CD4-positive, alpha-beta memory T cell (primary cell): ENCODE measurements at regions not wholly inside any gene's neighbourhood (a gene's known extent, or its start where the extent isn't known, plus 50 kb on each side); places are given as distances from the start of the nearest gene placed in this dataset.

Source experiments
- CTCF ChIA-PET: fragments of 350-600 bp; sonication (Branson Sonifier 250); formaldehyde crosslinking; loops from one replicate; lab custom pipeline; 2021; ENCODE audit warnings: inconsistent platforms; ENCODE audit not compliant: partially characterized antibody; lab: Charles Lee
- POLR2A ChIA-PET: fragments of 350-600 bp; sonication (Branson Sonifier 250); formaldehyde crosslinking; loops from one replicate; lab custom pipeline; 2021; ENCODE audit not compliant: partially characterized antibody; lab: Charles Lee
- DNase-seq, 5 donors: peaks; one replicate each; pipeline versions ENCODE4 v3.0.0 to v3.0.0-alpha.2; 2020 to 2022; ENCODE audit warnings: mixed read lengths in 1 of 5
- H3K27ac ChIP-seq: one replicate; pipeline ENCODE4 v1.7.0; 2013; ENCODE audit warnings: low read depth, low read length
- H3K27me3 ChIP-seq: 2 replicates; pipeline ENCODE4 v1.7.0; 2013; ENCODE audit warnings: mild to moderate bottlenecking, low read length, moderate library complexity; ENCODE audit not compliant: insufficient read depth
- H3K36me3 ChIP-seq: 2 replicates; pipeline ENCODE4 v1.7.0; 2013; ENCODE audit warnings: mild to moderate bottlenecking, low read length, moderate library complexity; ENCODE audit not compliant: insufficient read depth
- H3K4me1 ChIP-seq: 2 replicates; pipeline ENCODE4 v1.7.0; 2013; ENCODE audit warnings: mild to moderate bottlenecking, low read length, moderate library complexity; ENCODE audit not compliant: insufficient read depth
- H3K4me3 ChIP-seq, 2 donors: one replicate each; pipeline ENCODE4 v1.7.0; 2013; ENCODE audit warnings: low read length in 2 of 2, mild to moderate bottlenecking in 1 of 2
- H3K9me3 ChIP-seq, 2 donors: one replicate each; pipeline ENCODE4 v1.7.0; 2013; ENCODE audit warnings: low read length in 2 of 2, control low read depth in 1 of 2; ENCODE audit not compliant: control insufficient read depth in 1 of 2
- H3K27ac Mint-ChIP-seq, 7 donors: one replicate each; pipeline ENCODE4 v1.8.0; 2020 to 2021; ENCODE audit warnings: mixed read lengths in 7 of 7, mild to moderate bottlenecking in 6 of 7, inconsistent platforms in 3 of 7, moderate library complexity in 3 of 7
- H3K27me3 Mint-ChIP-seq, 2 donors: one replicate each; pipeline ENCODE4 v1.8.0; 2020 to 2021; ENCODE audit warnings: mixed read lengths in 2 of 2
- H3K36me3 Mint-ChIP-seq, 2 donors: one replicate each; pipeline ENCODE4 v1.8.0; 2020 to 2021; ENCODE audit warnings: mixed read lengths in 2 of 2, inconsistent platforms in 1 of 2, mild to moderate bottlenecking in 1 of 2
- H3K4me1 Mint-ChIP-seq, 4 donors: one replicate each; pipeline ENCODE4 v1.8.0; 2020 to 2021; ENCODE audit warnings: mixed read lengths in 4 of 4, mild to moderate bottlenecking in 1 of 4
- H3K4me3 Mint-ChIP-seq, 8 donors: one replicate each; pipeline ENCODE4 v1.8.0; 2020 to 2021; ENCODE audit warnings: mixed read lengths in 8 of 8, mild to moderate bottlenecking in 7 of 8, moderate library complexity in 6 of 8, inconsistent platforms in 3 of 8
- H3K9me3 Mint-ChIP-seq, 8 donors: one replicate each; pipeline ENCODE4 v1.8.0; 2020 to 2021; ENCODE audit warnings: mixed read lengths in 8 of 8, mild to moderate bottlenecking in 5 of 8, inconsistent platforms in 3 of 8, moderate library complexity in 1 of 8
- intact Hi-C: fragments of 100-400 bp; cut with micrococcal nuclease; formaldehyde crosslinking; loops from one replicate; pipeline ENCODE4 v1.15.1; 2023

DNA sequence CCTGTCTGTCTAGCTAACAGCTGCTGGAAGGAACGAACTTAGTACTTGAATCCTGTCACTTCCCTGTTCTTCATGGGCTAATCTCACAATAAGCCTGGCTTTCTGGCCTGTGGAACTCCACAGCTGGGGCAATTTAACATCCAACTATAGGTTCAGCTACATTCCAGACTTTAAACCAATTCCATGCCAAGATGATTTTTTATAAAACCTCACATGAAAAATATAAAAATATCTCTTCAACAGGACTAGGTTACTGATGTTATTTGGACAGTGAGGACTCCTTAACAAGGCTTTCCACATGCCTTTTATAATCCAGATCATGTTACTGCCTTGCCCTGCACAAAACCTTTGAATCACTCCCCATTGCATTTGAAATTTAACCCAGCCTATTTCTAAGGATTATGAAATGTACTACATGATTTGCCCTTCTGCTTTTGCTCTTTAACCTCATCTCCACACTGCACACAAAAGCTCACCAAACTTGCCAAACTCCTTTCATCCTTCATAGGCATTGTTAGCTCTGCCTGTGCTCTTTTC, 863.2 kb upstream of the CHAC2 start:
- no peaks in the 10 kb centered on the region for H3K27me3 Mint-ChIP-seq
- H3K4me1 ChIP-seq, result no peaks in the 10 kb centered on the region
- H3K36me3 ChIP-seq, result no peaks in the 10 kb centered on the region
- intact Hi-C loops, result no loop called here
- ChIA-PET POLR2A (no interaction called here), CTCF (no interaction called here)
- no peaks in the 10 kb centered on the region for H3K36me3 Mint-ChIP-seq
- no peaks in the 10 kb centered on the region for H3K4me1 Mint-ChIP-seq
- DNase-seq, result no peak
- H3K9me3 ChIP-seq, result no peaks in the 10 kb centered on the region
- H3K27ac ChIP-seq, result no peak overlapping the region
- H3K27ac Mint-ChIP-seq, result no peak overlapping the region
- no peaks in the 10 kb centered on the region for H3K27me3 ChIP-seq
- peaks cover 0 to 28% (median 6%) of the 10 kb centered on the region in 8 donors for H3K9me3 Mint-ChIP-seq
- H3K4me3 Mint-ChIP-seq, result no peak overlapping the region
- H3K4me3 ChIP-seq, result no peak overlapping the region

GRCh38 chr2:52897511-52898044, 870.0 kb upstream of the CHAC2 start:
- Histone ChIP-seq H3K27me3 (no peaks in the 10 kb centered on the region), H3K4me3 (no peak overlapping the region), H3K4me1 (no peaks in the 10 kb centered on the region), H3K9me3 (no peaks in the 10 kb centered on the region), H3K27ac (no peak overlapping the region), H3K36me3 (no peaks in the 10 kb centered on the region)
- H3K4me3 Mint-ChIP-seq, result no peak overlapping the region
- ChIA-PET CTCF (no interaction called here), POLR2A (no interaction called here)
- H3K36me3 Mint-ChIP-seq, result no peaks in the 10 kb centered on the region
- intact Hi-C loops, result no loop called here
- no peak overlapping the region for H3K27ac Mint-ChIP-seq
- no peak for DNase-seq
- H3K4me1 Mint-ChIP-seq, result no peaks in the 10 kb centered on the region
- H3K9me3 Mint-ChIP-seq, result peaks cover 0 to 41% (median 18%) of the 10 kb centered on the region in 8 donors
- H3K27me3 Mint-ChIP-seq, result no peaks in the 10 kb centered on the region

DNA sequence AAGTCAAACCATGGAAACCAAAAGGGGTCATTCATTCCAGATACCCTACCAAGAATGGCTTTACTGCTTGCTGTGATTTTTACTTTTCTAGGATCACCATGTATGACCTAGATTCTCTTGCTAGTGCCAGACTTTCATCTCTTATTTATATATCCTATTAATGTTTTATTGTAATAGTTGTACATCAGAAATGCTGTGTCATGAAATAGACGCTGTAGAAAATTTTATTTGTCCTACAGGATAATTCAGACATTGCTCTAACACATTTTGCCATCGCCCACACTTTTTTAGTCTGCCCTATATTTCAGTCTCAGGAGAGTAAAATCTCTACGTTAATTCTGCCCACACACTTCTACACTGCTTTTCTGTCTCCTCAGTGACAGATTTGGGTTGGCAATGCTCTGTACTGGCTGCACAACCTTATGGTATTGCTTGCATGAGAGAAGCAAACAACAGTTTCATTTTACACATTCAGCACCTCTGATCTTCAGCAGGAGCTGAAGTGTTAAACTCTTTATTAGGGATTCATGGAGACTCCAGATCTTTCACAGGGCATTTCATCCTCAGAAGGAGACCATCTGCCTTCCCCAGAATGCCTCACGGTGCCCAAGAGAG, 871.8 kb upstream of the CHAC2 start:
- Histone ChIP-seq H3K4me1 (no peaks in the 10 kb centered on the region), H3K27me3 (no peaks in the 10 kb centered on the region), H3K9me3 (no peaks in the 10 kb centered on the region), H3K4me3 (no peak overlapping the region), H3K27ac (no peak overlapping the region), H3K36me3 (no peaks in the 10 kb centered on the region)
- ChIA-PET CTCF (no interaction called here), POLR2A (no interaction called here)
- intact Hi-C loops, result no loop called here
- no peaks in the 10 kb centered on the region for H3K36me3 Mint-ChIP-seq
- no peaks in the 10 kb centered on the region for H3K27me3 Mint-ChIP-seq
- DNase-seq, result no peak
- H3K4me1 Mint-ChIP-seq, result no peaks in the 10 kb centered on the region
- H3K27ac Mint-ChIP-seq, result no peak overlapping the region
- H3K4me3 Mint-ChIP-seq, result no peak overlapping the region
- H3K9me3 Mint-ChIP-seq, result peaks cover 0 to 36% (median 15%) of the 10 kb centered on the region in 8 donors

DNA sequence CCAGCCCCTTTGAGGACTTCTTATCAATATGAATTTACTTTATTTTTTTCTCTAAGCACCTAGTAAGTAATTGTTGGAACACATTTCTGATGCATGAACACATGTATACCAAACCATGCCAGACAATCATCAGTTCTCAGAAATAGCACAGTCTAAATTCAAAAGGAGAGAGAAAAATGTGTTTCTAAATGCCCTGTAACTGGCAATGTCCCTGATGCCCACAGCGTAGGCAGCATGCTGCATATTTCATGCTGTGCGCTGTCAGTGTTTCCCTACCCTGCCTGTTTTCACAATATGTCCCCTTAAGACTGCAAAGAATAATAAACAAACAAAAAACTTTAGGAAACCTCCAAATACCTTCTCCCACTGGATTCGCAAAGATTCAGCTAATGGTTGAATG, 881.0 kb upstream of the CHAC2 start:
- Mint-ChIP-seq H3K9me3 (peaks cover 0 to 4% (median 0%) of the 10 kb centered on the region in 8 donors), H3K36me3 (no peaks in the 10 kb centered on the region), H3K4me1 (no peaks in the 10 kb centered on the region), H3K27ac (no peak overlapping the region), H3K4me3 (no peak overlapping the region), H3K27me3 (no peaks in the 10 kb centered on the region)
- H3K36me3 ChIP-seq, result no peaks in the 10 kb centered on the region
- no peak overlapping the region for H3K4me3 ChIP-seq
- no peak for DNase-seq
- H3K27ac ChIP-seq, result no peak overlapping the region
- H3K4me1 ChIP-seq, result no peaks in the 10 kb centered on the region
- intact Hi-C loops, result no loop called here
- H3K27me3 ChIP-seq, result no peaks in the 10 kb centered on the region
- ChIA-PET CTCF (no interaction called here), POLR2A (no interaction called here)
- no peaks in the 10 kb centered on the region for H3K9me3 ChIP-seq

DNA sequence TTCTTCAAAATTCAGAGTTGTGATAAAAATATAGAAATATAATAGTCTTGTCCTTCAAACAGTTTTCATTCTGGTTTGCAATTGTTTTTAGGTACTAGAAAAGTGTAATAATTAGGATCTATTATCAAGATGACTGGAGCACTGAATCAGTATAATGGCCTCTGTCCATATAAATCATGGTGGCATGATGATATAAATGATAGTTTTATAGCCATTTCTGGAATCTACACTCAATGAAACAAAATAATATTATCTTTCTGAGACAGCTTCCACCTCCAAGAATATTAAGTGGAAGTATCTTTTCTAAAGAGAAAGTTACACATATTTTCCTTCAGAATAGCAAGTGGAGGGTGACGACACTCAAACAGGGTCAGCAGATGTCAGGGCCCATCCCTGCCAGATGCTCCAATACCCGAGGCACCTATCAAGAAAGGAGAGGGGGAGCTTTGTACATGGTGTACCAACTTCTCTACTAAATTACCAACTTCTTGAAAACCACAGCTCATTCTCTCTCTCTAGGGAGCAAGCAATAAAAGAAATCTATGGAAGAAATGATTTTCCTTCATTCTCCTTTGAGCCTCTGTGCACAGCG, 882.7 kb upstream of the CHAC2 start:
- no peak overlapping the region for H3K27ac Mint-ChIP-seq
- Histone ChIP-seq H3K4me1 (no peaks in the 10 kb centered on the region), H3K27me3 (no peaks in the 10 kb centered on the region), H3K9me3 (no peaks in the 10 kb centered on the region), H3K36me3 (no peaks in the 10 kb centered on the region), H3K27ac (no peak overlapping the region), H3K4me3 (no peak overlapping the region)
- no peak overlapping the region for H3K4me3 Mint-ChIP-seq
- no peaks in the 10 kb centered on the region for H3K27me3 Mint-ChIP-seq
- intact Hi-C loops, result no loop called here
- no peaks in the 10 kb centered on the region for H3K4me1 Mint-ChIP-seq
- H3K36me3 Mint-ChIP-seq, result no peaks in the 10 kb centered on the region
- POLR2A ChIA-PET, result no interaction called here
- peaks cover 0 to 2% (median 0%) of the 10 kb centered on the region in 8 donors for H3K9me3 Mint-ChIP-seq
- DNase-seq, result no peak
- CTCF ChIA-PET, result no interaction called here

- H3K4me3 Mint-ChIP-seq, result no peak overlapping the region
- ChIA-PET POLR2A (no interaction called here), CTCF (no interaction called here)
Measured at GRCh38 chr2:52882974-52883373, 884.6 kb upstream of the CHAC2 start.

GRCh38 chr2:52881606-52882005, 886.0 kb upstream of the CHAC2 start:
- Histone ChIP-seq H3K27ac (no peak overlapping the region), H3K27me3 (no peaks in the 10 kb centered on the region), H3K9me3 (no peaks in the 10 kb centered on the region), H3K4me1 (no peaks in the 10 kb centered on the region), H3K4me3 (no peak overlapping the region), H3K36me3 (no peaks in the 10 kb centered on the region)
- H3K4me1 Mint-ChIP-seq, result no peaks in the 10 kb centered on the region
- H3K4me3 Mint-ChIP-seq, result no peak overlapping the region
- H3K9me3 Mint-ChIP-seq, result peaks cover 0 to under 1% (median 0%) of the 10 kb centered on the region in 8 donors
- intact Hi-C loops, result no loop called here
- no peaks in the 10 kb centered on the region for H3K27me3 Mint-ChIP-seq
- no peak for DNase-seq
- ChIA-PET POLR2A (no interaction called here), CTCF (no interaction called here)
- no peaks in the 10 kb centered on the region for H3K36me3 Mint-ChIP-seq
- no peak overlapping the region for H3K27ac Mint-ChIP-seq

More at GRCh38 chr2:52882974-52883373, 884.6 kb upstream of the CHAC2 start:
- Mint-ChIP-seq H3K27me3 (no peaks in the 10 kb centered on the region), H3K9me3 (peaks cover 0 to 2% (median 0%) of the 10 kb centered on the region in 8 donors), H3K4me1 (no peaks in the 10 kb centered on the region), H3K27ac (no peak overlapping the region), H3K36me3 (no peaks in the 10 kb centered on the region)
- H3K9me3 ChIP-seq, result no peaks in the 10 kb centered on the region
- H3K27me3 ChIP-seq, result no peaks in the 10 kb centered on the region
- H3K4me1 ChIP-seq, result no peaks in the 10 kb centered on the region
- H3K4me3 ChIP-seq, result no peak overlapping the region
- no peak for DNase-seq
- H3K36me3 ChIP-seq, result no peaks in the 10 kb centered on the region
- H3K27ac ChIP-seq, result no peak overlapping the region
- intact Hi-C loops, result no loop called here
